ENCODE measurements at regions not wholly inside any gene's neighbourhood (a gene's known extent, or its start where the extent isn't known, plus 50 kb on each side); places are given as distances from the start of the nearest gene placed in this dataset.

GRCh38 chr10:47169581-47169980 is 130.4 kb upstream of the GDF10 start:
- H3K9ac ChIP-seq (ENCODE audit: low read length in 5 of 5): no peak overlapping the region
- peaks cover 2 to 31% (median 30%) of the 10 kb centered on the region in 5 donors for H3K4me1 ChIP-seq (ENCODE audit: control insufficient read depth in 5 of 5, insufficient read depth in 5 of 5, low read length in 5 of 5)

GRCh38 chr10:47173929-47174442 is 126.0 kb upstream of the GDF10 start:
- H3K9me3 ChIP-seq (ENCODE audit: control insufficient read depth in 5 of 5, low read length in 5 of 5): no peaks in the 10 kb centered on the region
- no peak overlapping the region for H3K27ac ChIP-seq (ENCODE audit: low read depth, low read length)

More at GRCh38 chr10:47169581-47169980, 130.4 kb upstream of the GDF10 start:
- Histone ChIP-seq H3K36me3 (ENCODE audit: control insufficient read depth in 5 of 5, insufficient read depth in 5 of 5, low read length in 5 of 5) (no peaks in the 10 kb centered on the region), H3K27me3 (ENCODE audit: control insufficient read depth in 5 of 5, insufficient read depth in 4 of 5, low read length in 5 of 5) (no peaks in the 10 kb centered on the region), H3K9me3 (ENCODE audit: control insufficient read depth in 5 of 5, low read length in 5 of 5) (no peaks in the 10 kb centered on the region), H3K27ac (ENCODE audit: low read depth, low read length) (no peak overlapping the region), H3K4me3 (ENCODE audit: low read depth in 1 of 5, low read length in 5 of 5) (no peak overlapping the region)

GRCh38 chr10:47175181-47176123 is 124.5 kb upstream of the GDF10 start:
- Histone ChIP-seq H3K27ac (ENCODE audit: low read depth, low read length) (no peak overlapping the region), H3K4me3 (ENCODE audit: low read depth in 1 of 5, low read length in 5 of 5) (no peak overlapping the region), H3K27me3 (ENCODE audit: control insufficient read depth in 5 of 5, insufficient read depth in 4 of 5, low read length in 5 of 5) (no peaks in the 10 kb centered on the region), H3K9me3 (ENCODE audit: control insufficient read depth in 5 of 5, low read length in 5 of 5) (no peaks in the 10 kb centered on the region), H3K36me3 (ENCODE audit: control insufficient read depth in 5 of 5, insufficient read depth in 5 of 5, low read length in 5 of 5) (no peaks in the 10 kb centered on the region), H3K4me1 (ENCODE audit: control insufficient read depth in 5 of 5, insufficient read depth in 5 of 5, low read length in 5 of 5) (no peaks in the 10 kb centered on the region), H3K9ac (ENCODE audit: low read length in 5 of 5) (no peak overlapping the region)

More at GRCh38 chr10:47173929-47174442, 126.0 kb upstream of the GDF10 start:
- Histone ChIP-seq H3K36me3 (ENCODE audit: control insufficient read depth in 5 of 5, insufficient read depth in 5 of 5, low read length in 5 of 5) (no peaks in the 10 kb centered on the region), H3K4me3 (ENCODE audit: low read depth in 1 of 5, low read length in 5 of 5) (no peak overlapping the region), H3K4me1 (ENCODE audit: control insufficient read depth in 5 of 5, insufficient read depth in 5 of 5, low read length in 5 of 5) (no peaks in the 10 kb centered on the region), H3K27me3 (ENCODE audit: control insufficient read depth in 5 of 5, insufficient read depth in 4 of 5, low read length in 5 of 5) (no peaks in the 10 kb centered on the region), H3K9ac (ENCODE audit: low read length in 5 of 5) (no peak overlapping the region)

- Histone ChIP-seq H3K36me3 (ENCODE audit: control insufficient read depth in 5 of 5, insufficient read depth in 5 of 5, low read length in 5 of 5) (no peaks in the 10 kb centered on the region), H3K9me3 (ENCODE audit: control insufficient read depth in 5 of 5, low read length in 5 of 5) (no peaks in the 10 kb centered on the region), H3K9ac (ENCODE audit: low read length in 5 of 5) (no peak overlapping the region), H3K27ac (ENCODE audit: low read depth, low read length) (no peak overlapping the region), H3K4me1 (ENCODE audit: control insufficient read depth in 5 of 5, insufficient read depth in 5 of 5, low read length in 5 of 5) (no peaks in the 10 kb centered on the region), H3K4me3 (ENCODE audit: low read depth in 1 of 5, low read length in 5 of 5) (no peak overlapping the region), H3K27me3 (ENCODE audit: control insufficient read depth in 5 of 5, insufficient read depth in 4 of 5, low read length in 5 of 5) (no peaks in the 10 kb centered on the region)
These were observed 123.6 kb upstream of the GDF10 start for GRCh38 chr10:47176206-47176902.

GRCh38 chr10:47176903-47177868 is 122.8 kb upstream of the GDF10 start:
- H3K36me3 ChIP-seq (ENCODE audit: control insufficient read depth in 5 of 5, insufficient read depth in 5 of 5, low read length in 5 of 5): no peaks in the 10 kb centered on the region
- no peak overlapping the region for H3K4me3 ChIP-seq (ENCODE audit: low read depth in 1 of 5, low read length in 5 of 5)
- no peaks in the 10 kb centered on the region for H3K4me1 ChIP-seq (ENCODE audit: control insufficient read depth in 5 of 5, insufficient read depth in 5 of 5, low read length in 5 of 5)
- no peak overlapping the region for H3K27ac ChIP-seq (ENCODE audit: low read depth, low read length)
- H3K9ac ChIP-seq (ENCODE audit: low read length in 5 of 5): no peak overlapping the region
- no peaks in the 10 kb centered on the region for H3K27me3 ChIP-seq (ENCODE audit: control insufficient read depth in 5 of 5, insufficient read depth in 4 of 5, low read length in 5 of 5)
- no peaks in the 10 kb centered on the region for H3K9me3 ChIP-seq (ENCODE audit: control insufficient read depth in 5 of 5, low read length in 5 of 5)

- Histone ChIP-seq H3K27ac (ENCODE audit: low read depth, low read length) (no peak overlapping the region), H3K27me3 (ENCODE audit: control insufficient read depth in 5 of 5, insufficient read depth in 4 of 5, low read length in 5 of 5) (no peaks in the 10 kb centered on the region), H3K4me3 (ENCODE audit: low read depth in 1 of 5, low read length in 5 of 5) (no peak overlapping the region), H3K4me1 (ENCODE audit: control insufficient read depth in 5 of 5, insufficient read depth in 5 of 5, low read length in 5 of 5) (peaks cover 0 to 3% (median 0%) of the 10 kb centered on the region in 5 donors), H3K9me3 (ENCODE audit: control insufficient read depth in 5 of 5, low read length in 5 of 5) (no peaks in the 10 kb centered on the region), H3K9ac (ENCODE audit: low read length in 5 of 5) (no peak overlapping the region), H3K36me3 (ENCODE audit: control insufficient read depth in 5 of 5, insufficient read depth in 5 of 5, low read length in 5 of 5) (no peaks in the 10 kb centered on the region)
These were observed 121.3 kb upstream of the GDF10 start for GRCh38 chr10:47178537-47179290.

- Histone ChIP-seq H3K27ac (ENCODE audit: low read depth, low read length) (no peak overlapping the region), H3K36me3 (ENCODE audit: control insufficient read depth in 5 of 5, insufficient read depth in 5 of 5, low read length in 5 of 5) (no peaks in the 10 kb centered on the region), H3K4me3 (ENCODE audit: low read depth in 1 of 5, low read length in 5 of 5) (no peak overlapping the region), H3K27me3 (ENCODE audit: control insufficient read depth in 5 of 5, insufficient read depth in 4 of 5, low read length in 5 of 5) (no peaks in the 10 kb centered on the region), H3K4me1 (ENCODE audit: control insufficient read depth in 5 of 5, insufficient read depth in 5 of 5, low read length in 5 of 5) (peaks cover 0 to 3% (median 0%) of the 10 kb centered on the region in 5 donors), H3K9me3 (ENCODE audit: control insufficient read depth in 5 of 5, low read length in 5 of 5) (no peaks in the 10 kb centered on the region), H3K9ac (ENCODE audit: low read length in 5 of 5) (no peak overlapping the region)
These were observed 120.7 kb upstream of the GDF10 start for GRCh38 chr10:47179291-47179647.

GRCh38 chr10:47181052-47181849 is 118.7 kb upstream of the GDF10 start:
- H3K9ac ChIP-seq (ENCODE audit: low read length in 5 of 5): no peak overlapping the region
- no peaks in the 10 kb centered on the region for H3K27me3 ChIP-seq (ENCODE audit: control insufficient read depth in 5 of 5, insufficient read depth in 4 of 5, low read length in 5 of 5)
- no peak overlapping the region for H3K27ac ChIP-seq (ENCODE audit: low read depth, low read length)
- no peaks in the 10 kb centered on the region for H3K36me3 ChIP-seq (ENCODE audit: control insufficient read depth in 5 of 5, insufficient read depth in 5 of 5, low read length in 5 of 5)
- H3K4me1 ChIP-seq (ENCODE audit: control insufficient read depth in 5 of 5, insufficient read depth in 5 of 5, low read length in 5 of 5): peaks cover 0 to 3% (median 0%) of the 10 kb centered on the region in 5 donors
- no peaks in the 10 kb centered on the region for H3K9me3 ChIP-seq (ENCODE audit: control insufficient read depth in 5 of 5, low read length in 5 of 5)
- no peak overlapping the region for H3K4me3 ChIP-seq (ENCODE audit: low read depth in 1 of 5, low read length in 5 of 5)
